GM12878 (cell line): ENCODE measurements at regions not wholly inside any gene's neighbourhood (a gene's known extent, or its start where the extent isn't known, plus 50 kb on each side); places are given as distances from the start of the nearest gene placed in this dataset.

Experiments
- ATAC-seq: fragments of 200-7000 bp; cut with Tn5 transposase; 3 replicates; pipeline ENCODE4 v1.9.1; 2020; ENCODE audit warnings: mild to moderate bottlenecking, moderate library complexity
- BruUV-seq: library from RNA; stranded (reverse); fragments of 400-500 nt; replicated peaks from 2 replicates; lab custom pipeline; 2021; lab: Mats Ljungman, UMichigan
- CTCF ChIA-PET: fragments of 300-600 bp; sonication (Branson Sonifier 250); formaldehyde crosslinking; extraction: SDS; loops from one replicate; lab custom pipeline; 2021; ENCODE audit warnings: inconsistent platforms; lab: Yijun Ruan, JAX
- POLR2A ChIA-PET: fragments of 350-600 bp; formaldehyde crosslinking; extraction: SDS; loops from one replicate; lab custom pipeline; 2021; ENCODE audit warnings: inconsistent platforms; lab: Charles Lee
- RAD21 ChIA-PET: fragments of 300-600 bp; sonication (Branson Sonifier 250); formaldehyde crosslinking; loops from one replicate; lab custom pipeline; 2023; ENCODE audit warnings: antibody characterized with exemption; ENCODE audit not compliant: unreplicated experiment; lab: Charles Lee
- SMC1A ChIA-PET: fragments of 300-600 bp; sonication (Branson Sonifier 250); formaldehyde crosslinking; loops from one replicate; lab custom pipeline; 2023; ENCODE audit not compliant: unreplicated experiment, uncharacterized antibody; lab: Charles Lee
- DNase-seq: peaks from one replicate; pipeline ENCODE4 v3.0.0-alpha.2; 2011; ENCODE audit warnings: low read depth, low spot score
- FAIRE-seq: peaks from 3 replicates; lab custom pipeline; 2011; peaks lifted over from hg19 to GRCh38; lab: Jason Lieb, UNC
- H2AFZ ChIP-seq: 2 replicates; pipeline ENCODE4 v1.6.0; 2011; ENCODE audit warnings: low read depth, low read length, control low read depth; ENCODE audit not compliant: control insufficient read depth
- H3K27ac ChIP-seq: 2 replicates; pipeline ENCODE4 v1.5.1; 2011; ENCODE audit warnings: control low read depth; ENCODE audit not compliant: control insufficient read depth, insufficient read depth
- H3K27me3 ChIP-seq, 2 experiments: replicated peaks in 1 of 2; 2 replicates each; pipeline versions ENCODE4 v1.6.0 to v1.6.1; 2011; ENCODE audit warnings: low read length in 1 of 2; ENCODE audit not compliant: control insufficient read depth in 2 of 2, insufficient read depth in 2 of 2
- H3K36me3 ChIP-seq, 2 experiments: 2 replicates each; pipeline ENCODE4 v1.5.1; 2011; ENCODE audit warnings: low read length in 1 of 2; ENCODE audit not compliant: control insufficient read depth in 2 of 2, insufficient read depth in 2 of 2
- H3K4me1 ChIP-seq: 2 replicates; pipeline ENCODE4 v1.6.1; 2011; ENCODE audit warnings: mild to moderate bottlenecking, low read length, moderate library complexity, mixed read lengths; ENCODE audit not compliant: control insufficient read depth, insufficient read depth
- H3K4me2 ChIP-seq: 2 replicates; pipeline ENCODE4 v1.6.0; 2011; ENCODE audit warnings: control low read depth; ENCODE audit not compliant: control insufficient read depth, insufficient read depth
- H3K4me3 ChIP-seq: fragments of 200-600 bp; sonication (generic); 2 replicates; pipeline ENCODE4 v1.5.1; 2016
- H3K79me2 ChIP-seq: 2 replicates; pipeline ENCODE4 v1.6.0; 2011; ENCODE audit warnings: low read length; ENCODE audit not compliant: control insufficient read depth, insufficient read depth
- H3K9ac ChIP-seq: 2 replicates; pipeline ENCODE4 v1.8.0; 2011; ENCODE audit warnings: low read length, control low read depth, mixed read lengths; ENCODE audit not compliant: control insufficient read depth, insufficient read depth
- H3K9me3 ChIP-seq: replicated peaks from 3 replicates; pipeline ENCODE4 v1.5.1; 2011; ENCODE audit warnings: mild to moderate bottlenecking, low read length; ENCODE audit not compliant: control insufficient read depth, insufficient read depth
- H4K20me1 ChIP-seq: 2 replicates; pipeline ENCODE4 v1.6.0; 2011; ENCODE audit not compliant: control insufficient read depth, insufficient read depth
- BCL3 ChIP-seq: IDR thresholded peaks from 2 replicates; pipeline ENCODE4 v1.6.1; 2011; ENCODE audit warnings: borderline replicate concordance, low read depth, mild to moderate bottlenecking, moderate library complexity, low read length; ENCODE audit not compliant: insufficient read depth, poor library complexity, severe bottlenecking
- CEBPZ ChIP-seq: fragments of 150-350 bp; IDR thresholded peaks from 2 replicates; pipeline ENCODE4 v1.6.1; 2016; ENCODE audit warnings: low read depth, low read length
- E2F8 ChIP-seq: fragments of 450-650 bp; IDR thresholded peaks from 2 replicates; pipeline ENCODE4 v1.6.1; 2018; ENCODE audit warnings: mild to moderate bottlenecking, low read depth, moderate library complexity; ENCODE audit not compliant: partially characterized antibody
- NBN ChIP-seq: fragments of 450-650 bp; IDR thresholded peaks from 2 replicates; pipeline ENCODE4 v1.6.1; 2016
- PBX3 ChIP-seq: IDR thresholded peaks from 2 replicates; pipeline ENCODE4 v1.6.1; 2011; ENCODE audit warnings: mild to moderate bottlenecking, low read depth, low read length, moderate library complexity; ENCODE audit not compliant: insufficient replicate concordance
- YY1 ChIP-seq: IDR thresholded peaks from 2 replicates; pipeline ENCODE4 v1.6.1; 2011; ENCODE audit warnings: low read depth, mild to moderate bottlenecking, low read length
- ZBTB11 ChIP-seq: fragments of 450-650 bp; formaldehyde crosslinking; IDR thresholded peaks from 2 replicates; pipeline ENCODE4 v1.5.0; 2022; ENCODE audit warnings: mild to moderate bottlenecking, missing genetic modification characterization
- WGBS: methylation state at CpG from one replicate; pipeline ENCODE4 v1.1.6; 2016; ENCODE audit warnings: low lambda C conversion rate; ENCODE audit not compliant: insufficient replicate concordance, insufficient coverage; ENCODE audit errors: missing lambda C conversion rate; 5-methylcytosine and 5-hydroxymethylcytosine counted together
- in situ Hi-C: fragments of 300-500 bp; cut with MboI; formaldehyde crosslinking; loops from 9 replicates; pipeline ENCODE4 v1.14.3; 2018; ENCODE audit warnings: mixed read lengths
- intact Hi-C: fragments of 100-400 bp; cut with micrococcal nuclease; formaldehyde crosslinking; loops from one replicate; pipeline ENCODE4 v1.14.2; 2022; ENCODE audit not compliant: unreplicated experiment

GRCh38 chr10:123455861-123456260, 210.3 kb upstream of the GPR26 start:
- Histone ChIP-seq H3K36me3 (no peaks in the 10 kb centered on the region), H3K4me3 (no peak overlapping the region), H3K4me1 (peaks cover 8% of the 10 kb centered on the region), H4K20me1 (no peaks in the 10 kb centered on the region), H3K4me2 (no peak overlapping the region), H3K27ac (no peak overlapping the region), H3K27me3 (no peaks in the 10 kb centered on the region), H3K9me3 (peaks cover 4% of the 10 kb centered on the region; the same call in 2 of the 3 replicates), H3K9ac (no peak overlapping the region), H3K79me2 (no peaks in the 10 kb centered on the region), H2AFZ (no peak overlapping the region)
- no peak for TF ChIP-seq BCL3
- TF ChIP-seq E2F8 = no peak
- no peak for TF ChIP-seq ZBTB11 (CRISPR knock-in tag)
- TF ChIP-seq PBX3 = no peak
- no peak for TF ChIP-seq YY1
- no peak for TF ChIP-seq CEBPZ
- no peak for TF ChIP-seq NBN
- no peak for ATAC-seq
- ChIA-PET POLR2A (interaction anchor here (0.6 kb wide), 1 partner anchor 32 kb away, joined by 3 read pairs; no protein-coding TSS in a partner anchor), SMC1A (no interaction called here), RAD21 (no interaction called here), CTCF (interaction anchor here (0.6 to 0.7 kb wide), 3 partner anchors 48 to 322 kb away, joined by 3 read pairs; no protein-coding TSS in a partner anchor)
- DNase-seq = no peak
- BruUV-seq = no TSS peak
- intact Hi-C loops (no loop called here), in situ Hi-C loops (no loop called here)
- FAIRE-seq = no peak
- WGBS = 70% methylated on average over 3 of the region's 3 CpGs
